Astrocyte (in vitro differentiated cells and primary cell): ENCODE measurements at regions not wholly inside any gene's neighbourhood (a gene's known extent, or its start where the extent isn't known, plus 50 kb on each side); places are given as distances from the start of the nearest gene placed in this dataset.

Experiments used
- CTCF ChIP-seq: IDR thresholded peaks from 2 replicates; pipeline ENCODE4 v1.5.1; 2011; ENCODE audit warnings: low read depth, mild to moderate bottlenecking, inconsistent platforms, low read length, moderate library complexity; ENCODE audit not compliant: insufficient read depth
- EZH2 ChIP-seq: IDR thresholded peaks from 2 replicates; pipeline ENCODE4 v1.6.1; 2012; ENCODE audit warnings: mild to moderate bottlenecking, low read length, inconsistent platforms; ENCODE audit not compliant: insufficient read depth

DNA sequence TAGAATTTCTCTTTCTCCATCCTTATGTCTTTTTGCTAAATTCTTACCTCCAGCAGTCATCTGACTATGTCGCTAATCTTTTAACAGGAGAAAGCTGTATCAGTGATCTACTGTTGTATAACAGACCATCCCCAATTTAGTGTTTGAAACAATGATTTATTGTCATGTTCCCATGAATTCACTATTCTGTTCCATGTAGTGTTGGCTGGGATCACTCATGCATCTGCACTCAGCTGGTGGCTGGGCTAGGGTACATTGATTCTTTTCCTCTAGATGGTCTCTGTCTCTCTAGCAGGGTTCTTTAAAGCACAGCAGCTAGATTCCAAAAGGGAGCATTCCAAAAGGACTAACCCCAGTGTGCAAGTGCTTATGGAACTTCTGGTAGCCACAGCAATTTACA is 184.2 kb upstream of the FANCL start:
- TF ChIP-seq CTCF, result no peak
- TF ChIP-seq EZH2, result no peak
